GM20000 (cell line): ENCODE measurements at regions not wholly inside any gene's neighbourhood (a gene's known extent, or its start where the extent isn't known, plus 50 kb on each side); places are given as distances from the start of the nearest gene placed in this dataset.

ENCODE experiments used
- DNase-seq: peaks from one replicate; pipeline ENCODE4 v3.0.0; 2012; ENCODE audit warnings: low spot score
- TF ChIP-seq, protein P1 (sequence below): IDR thresholded peaks from 2 replicates; pipeline ENCODE4 v1.5.1; 2012; ENCODE audit warnings: mild to moderate bottlenecking, control low read depth; ENCODE audit errors: extremely low read depth, missing control alignments

DNA sequence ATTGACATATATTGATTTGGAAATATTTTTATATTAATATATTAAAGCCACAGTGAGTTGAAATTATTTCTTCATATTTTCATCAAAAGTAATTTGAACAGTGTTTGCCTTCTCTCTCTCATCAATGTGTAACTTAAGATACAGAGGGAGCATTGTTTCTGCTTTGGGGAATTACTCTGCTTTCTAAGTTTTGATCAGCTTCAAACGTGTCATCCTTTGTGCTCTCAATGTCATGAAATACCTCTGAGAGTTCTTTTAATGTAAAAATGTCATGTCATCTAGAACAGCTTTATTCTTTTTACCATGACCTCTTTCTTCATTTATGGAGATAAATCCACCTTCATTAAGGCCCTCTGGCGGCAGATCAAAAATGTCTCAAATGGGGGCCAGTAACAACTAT, 259.4 kb upstream of the STXBP5 start:
- TF ChIP-seq, protein P1, sequence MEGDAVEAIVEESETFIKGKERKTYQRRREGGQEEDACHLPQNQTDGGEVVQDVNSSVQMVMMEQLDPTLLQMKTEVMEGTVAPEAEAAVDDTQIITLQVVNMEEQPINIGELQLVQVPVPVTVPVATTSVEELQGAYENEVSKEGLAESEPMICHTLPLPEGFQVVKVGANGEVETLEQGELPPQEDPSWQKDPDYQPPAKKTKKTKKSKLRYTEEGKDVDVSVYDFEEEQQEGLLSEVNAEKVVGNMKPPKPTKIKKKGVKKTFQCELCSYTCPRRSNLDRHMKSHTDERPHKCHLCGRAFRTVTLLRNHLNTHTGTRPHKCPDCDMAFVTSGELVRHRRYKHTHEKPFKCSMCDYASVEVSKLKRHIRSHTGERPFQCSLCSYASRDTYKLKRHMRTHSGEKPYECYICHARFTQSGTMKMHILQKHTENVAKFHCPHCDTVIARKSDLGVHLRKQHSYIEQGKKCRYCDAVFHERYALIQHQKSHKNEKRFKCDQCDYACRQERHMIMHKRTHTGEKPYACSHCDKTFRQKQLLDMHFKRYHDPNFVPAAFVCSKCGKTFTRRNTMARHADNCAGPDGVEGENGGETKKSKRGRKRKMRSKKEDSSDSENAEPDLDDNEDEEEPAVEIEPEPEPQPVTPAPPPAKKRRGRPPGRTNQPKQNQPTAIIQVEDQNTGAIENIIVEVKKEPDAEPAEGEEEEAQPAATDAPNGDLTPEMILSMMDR, result no peak
- DNase-seq, result no peak

DNA sequence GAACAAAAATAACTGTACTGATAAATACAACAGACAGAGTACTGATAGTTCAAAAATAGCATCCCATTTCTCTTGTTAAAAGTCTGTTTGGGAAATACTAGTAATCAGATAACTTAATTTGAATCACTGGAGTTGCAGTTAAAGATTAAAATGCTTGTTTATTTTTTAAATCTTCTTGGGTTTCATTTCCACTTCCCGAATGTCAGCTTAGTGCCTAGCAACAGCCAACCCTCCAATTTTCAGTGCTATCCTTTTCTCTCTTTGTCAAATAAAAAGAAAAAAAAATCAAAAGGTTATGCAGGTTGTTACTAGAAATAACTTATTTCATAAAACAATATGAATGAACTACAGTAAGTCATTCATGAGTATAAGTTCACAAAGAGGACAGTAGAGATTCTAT, 257.7 kb upstream of the STXBP5 start:
- no peak for DNase-seq
- TF ChIP-seq, protein P1, result no peak

DNA sequence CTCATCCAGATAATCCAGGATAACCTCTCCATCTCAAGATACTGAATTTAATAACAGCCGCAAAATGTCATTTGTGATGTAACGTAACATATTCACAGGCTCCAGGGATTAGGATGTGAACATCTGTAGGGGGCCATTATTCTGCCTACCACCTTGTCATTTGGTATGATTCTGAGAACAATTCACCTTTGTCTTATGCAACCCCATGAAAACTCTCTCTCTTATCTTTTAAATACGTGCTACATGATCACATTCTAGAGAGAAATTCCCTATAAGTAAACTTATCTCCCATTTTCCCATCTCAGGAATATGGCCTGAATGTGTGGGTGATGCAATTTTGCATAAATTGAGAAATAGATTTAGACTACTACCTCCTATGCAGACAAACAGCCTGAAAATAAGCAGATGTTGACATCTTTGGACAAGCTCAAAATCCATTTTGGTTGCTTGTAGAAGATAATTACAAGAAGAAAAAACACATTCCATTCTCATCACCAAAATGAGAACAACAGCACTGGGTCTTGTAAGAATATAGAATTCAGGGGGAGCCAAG, 255.4 kb upstream of the STXBP5 start:
- no peak for DNase-seq
- TF ChIP-seq, protein P1, result no peak

DNA sequence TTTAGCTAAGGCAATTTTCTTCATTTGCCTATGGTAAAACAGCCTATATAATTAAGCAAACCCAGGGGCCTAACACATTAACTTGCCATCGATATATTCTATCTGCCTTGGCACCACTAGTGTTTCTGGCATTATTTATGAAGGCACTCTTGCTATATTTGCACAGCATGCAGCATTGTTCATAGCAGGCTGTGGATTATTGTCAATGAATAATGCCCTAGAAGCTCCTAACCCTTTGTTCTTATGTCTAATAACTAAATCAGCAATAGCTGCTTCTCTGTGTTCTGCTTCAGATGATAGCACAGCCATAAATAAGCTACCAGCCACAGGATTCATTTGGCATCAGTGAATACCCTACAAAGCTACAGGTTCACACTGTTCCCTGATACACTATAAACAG, 254.8 kb upstream of the STXBP5 start:
- TF ChIP-seq, protein P1, result no peak
- no peak for DNase-seq

DNA sequence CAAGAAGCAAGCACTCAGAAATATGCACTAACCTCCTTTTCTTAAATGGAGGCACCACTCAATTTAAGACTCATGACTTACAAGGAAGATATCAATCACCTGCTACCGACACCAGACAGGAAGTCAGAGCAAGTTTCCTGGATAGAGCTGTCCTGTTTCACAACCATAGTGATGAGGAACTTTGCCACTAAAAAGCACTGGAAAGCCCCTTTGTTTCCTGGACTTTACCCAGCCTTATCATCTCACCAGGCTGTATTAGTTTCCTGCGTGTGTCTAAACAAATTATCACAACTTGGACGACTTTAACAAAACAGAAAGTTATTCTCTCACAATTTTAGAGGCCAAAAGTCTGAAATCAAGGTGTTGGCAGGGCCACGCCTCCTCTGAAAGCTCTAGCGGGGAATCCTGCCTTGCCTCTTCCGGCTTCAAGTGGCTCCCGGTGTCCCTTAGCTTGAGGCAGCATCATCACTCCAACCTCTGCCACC, 253.8 kb upstream of the STXBP5 start:
- TF ChIP-seq, protein P1, result no peak
- DNase-seq, result peak; percentile 7

GRCh38 chr6:146955570-146955969, 248.6 kb upstream of the STXBP5 start:
- TF ChIP-seq, protein P1, result no peak
- DNase-seq, result no peak

- TF ChIP-seq, protein P1, result no peak
- DNase-seq, result no peak
Measured at GRCh38 chr6:146957181-146958093, 246.8 kb upstream of the STXBP5 start.
